OCI-LY3 (cell line): ENCODE measurements at regions not wholly inside any gene's neighbourhood (a gene's known extent, or its start where the extent isn't known, plus 50 kb on each side); places are given as distances from the start of the nearest gene placed in this dataset.

ENCODE experiments used
- EZH2phosphoT487 ChIP-seq: fragments of 200-600 bp; shearing (Covaris generic); IDR thresholded peaks from 2 replicates; pipeline ENCODE4 v1.6.1; 2018; ENCODE audit warnings: antibody characterized with exemption, mixed run types, low read depth
- TF ChIP-seq, protein P1 (sequence below): fragments of 200-600, 300-600 bp; sonication (generic); IDR thresholded peaks from 2 replicates; pipeline ENCODE4 v1.5.1; 2014; ENCODE audit warnings: antibody characterized with exemption, low read length, low read depth

DNA sequence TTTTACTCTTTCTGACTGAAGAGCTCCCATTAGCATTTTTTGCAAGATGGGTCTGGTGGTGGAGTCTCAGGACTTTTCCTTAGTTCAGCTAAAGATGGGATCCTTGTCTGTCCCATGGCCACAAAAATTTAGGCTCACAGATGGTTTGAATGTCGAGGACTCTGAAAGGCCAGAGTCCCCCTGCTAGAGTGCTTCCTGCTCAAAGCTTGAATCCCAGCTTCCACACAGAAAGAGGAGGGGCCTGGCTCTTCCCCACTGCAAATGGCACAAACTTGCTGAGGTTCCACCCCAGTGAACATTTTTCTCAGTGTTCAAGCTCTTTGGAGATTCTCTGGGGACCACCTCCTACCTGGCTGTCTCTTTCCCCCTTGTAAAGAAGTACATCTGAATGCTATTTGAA is 64.7 kb upstream of the UGT2B15 start:
- TF ChIP-seq EZH2phosphoT487 = no peak
- TF ChIP-seq, protein P1, sequence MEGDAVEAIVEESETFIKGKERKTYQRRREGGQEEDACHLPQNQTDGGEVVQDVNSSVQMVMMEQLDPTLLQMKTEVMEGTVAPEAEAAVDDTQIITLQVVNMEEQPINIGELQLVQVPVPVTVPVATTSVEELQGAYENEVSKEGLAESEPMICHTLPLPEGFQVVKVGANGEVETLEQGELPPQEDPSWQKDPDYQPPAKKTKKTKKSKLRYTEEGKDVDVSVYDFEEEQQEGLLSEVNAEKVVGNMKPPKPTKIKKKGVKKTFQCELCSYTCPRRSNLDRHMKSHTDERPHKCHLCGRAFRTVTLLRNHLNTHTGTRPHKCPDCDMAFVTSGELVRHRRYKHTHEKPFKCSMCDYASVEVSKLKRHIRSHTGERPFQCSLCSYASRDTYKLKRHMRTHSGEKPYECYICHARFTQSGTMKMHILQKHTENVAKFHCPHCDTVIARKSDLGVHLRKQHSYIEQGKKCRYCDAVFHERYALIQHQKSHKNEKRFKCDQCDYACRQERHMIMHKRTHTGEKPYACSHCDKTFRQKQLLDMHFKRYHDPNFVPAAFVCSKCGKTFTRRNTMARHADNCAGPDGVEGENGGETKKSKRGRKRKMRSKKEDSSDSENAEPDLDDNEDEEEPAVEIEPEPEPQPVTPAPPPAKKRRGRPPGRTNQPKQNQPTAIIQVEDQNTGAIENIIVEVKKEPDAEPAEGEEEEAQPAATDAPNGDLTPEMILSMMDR = no peak
